ENCODE measurements at regions not wholly inside any gene's neighbourhood (a gene's known extent, or its start where the extent isn't known, plus 50 kb on each side); places are given as distances from the start of the nearest gene placed in this dataset.

GRCh38 chr19:29364999-29365398 is 152.0 kb upstream of the UQCRFS1 start:
- H3K27me3 ChIP-seq (replicated peaks) = no peaks in the 10 kb centered on the region
- in situ Hi-C loops (cut with HindIII; ENCODE audit: low pct_ligation_motif_present, low sequenced_read_pairs) = no loop called here
- H3K4me3 ChIP-seq (ENCODE audit: low read depth, low read length) = no peak overlapping the region
- TF ChIP-seq CTCF (IDR thresholded peaks at IDR 0.05; ENCODE audit: low read depth, low read length, missing control alignments) = no peak
- no peak overlapping the region for H3K27ac ChIP-seq
- DNase-seq = no peak
- no peaks in the 10 kb centered on the region for H3K36me3 ChIP-seq (replicated peaks)

- no peak for TF ChIP-seq CTCF (IDR thresholded peaks at IDR 0.05; ENCODE audit: low read depth, low read length, missing control alignments)
- Histone ChIP-seq H3K36me3 (replicated peaks) (no peaks in the 10 kb centered on the region), H3K4me3 (ENCODE audit: low read depth, low read length) (no peak overlapping the region), H3K27ac (no peak overlapping the region), H3K27me3 (replicated peaks) (no peaks in the 10 kb centered on the region)
- in situ Hi-C loops (cut with HindIII; ENCODE audit: low pct_ligation_motif_present, low sequenced_read_pairs) = no loop called here
- no peak for DNase-seq
Measured at GRCh38 chr19:29365836-29366417, 153.0 kb upstream of the UQCRFS1 start.

GRCh38 chr19:29366757-29367156 is 153.8 kb upstream of the UQCRFS1 start:
- H3K4me3 ChIP-seq (ENCODE audit: low read depth, low read length) = no peak overlapping the region
- in situ Hi-C loops (cut with HindIII; ENCODE audit: low pct_ligation_motif_present, low sequenced_read_pairs) = no loop called here
- no peaks in the 10 kb centered on the region for H3K27me3 ChIP-seq (replicated peaks)
- no peak for DNase-seq
- no peak overlapping the region for H3K27ac ChIP-seq
- no peaks in the 10 kb centered on the region for H3K36me3 ChIP-seq (replicated peaks)
- no peak for TF ChIP-seq CTCF (IDR thresholded peaks at IDR 0.05; ENCODE audit: low read depth, low read length, missing control alignments)

- in situ Hi-C loops (cut with HindIII; ENCODE audit: low pct_ligation_motif_present, low sequenced_read_pairs) = no loop called here
- DNase-seq = no peak
- no peaks in the 10 kb centered on the region for H3K36me3 ChIP-seq (replicated peaks)
- no peak overlapping the region for H3K4me3 ChIP-seq (ENCODE audit: low read depth, low read length)
- TF ChIP-seq CTCF (IDR thresholded peaks at IDR 0.05; ENCODE audit: low read depth, low read length, missing control alignments) = no peak
- no peaks in the 10 kb centered on the region for H3K27me3 ChIP-seq (replicated peaks)
- H3K27ac ChIP-seq = no peak overlapping the region
Measured at GRCh38 chr19:29367791-29368222, 154.9 kb upstream of the UQCRFS1 start.

- H3K27ac ChIP-seq = no peak overlapping the region
- no peaks in the 10 kb centered on the region for H3K36me3 ChIP-seq (replicated peaks)
- in situ Hi-C loops (cut with HindIII; ENCODE audit: low pct_ligation_motif_present, low sequenced_read_pairs) = no loop called here
- no peak for DNase-seq
- no peak overlapping the region for H3K4me3 ChIP-seq (ENCODE audit: low read depth, low read length)
- no peaks in the 10 kb centered on the region for H3K27me3 ChIP-seq (replicated peaks)
- TF ChIP-seq CTCF (IDR thresholded peaks at IDR 0.05; ENCODE audit: low read depth, low read length, missing control alignments) = no peak
Measured at GRCh38 chr19:29370276-29370675, 155.5 kb upstream of the VSTM2B start.

All from brain microvascular endothelial cell (primary cell).